ENCODE measurements at regions not wholly inside any gene's neighbourhood (a gene's known extent, or its start where the extent isn't known, plus 50 kb on each side); places are given as distances from the start of the nearest gene placed in this dataset.

- TF ChIP-seq MAX (IDR thresholded peaks at IDR 0.05) (no peak), POLR2A (IDR thresholded peaks at IDR 0.05; ENCODE audit: control extremely low read depth in 1 of 2, low read depth in 2 of 2, low read length in 2 of 2) (no peak), MAFK (IDR thresholded peaks at IDR 0.05; ENCODE audit: low read depth, low read length) (no peak), CTCF (IDR thresholded peaks at IDR 0.05; ENCODE audit: control extremely low read depth in 1 of 3, insufficient read depth in 1 of 3, low read depth in 1 of 3, low read length in 3 of 3) (no peak), KDM1A (IDR thresholded peaks at IDR 0.05; ENCODE audit: borderline replicate concordance, low read length) (no peak), SP1 (IDR thresholded peaks at IDR 0.05; ENCODE audit: low read depth, low read length) (no peak), POLR2AphosphoS5 (IDR thresholded peaks at IDR 0.05; ENCODE audit: low read depth, low read length) (no peak), CBX5 (IDR thresholded peaks at IDR 0.05; ENCODE audit: low read depth, low read length) (no peak), SIN3A (conservative IDR thresholded peaks at IDR 0.05 in 1 of 2, IDR thresholded peaks at IDR 0.05 in 1 of 2; ENCODE audit: low read depth in 1 of 2, low read length in 2 of 2) (no peak)
These were observed 585.0 kb upstream of the MAP3K7 start for GRCh38 chr6:91171754-91172462.

All from H1 (cell line).